GM19372 (cell line): ENCODE measurements at regions not wholly inside any gene's neighbourhood (a gene's known extent, or its start where the extent isn't known, plus 50 kb on each side); places are given as distances from the start of the nearest gene placed in this dataset.
"Not testable (repeated sequence)": the region's sequence is repeated elsewhere in the genome, so short reads cannot be mapped to it uniquely, and the experiment has no call there.

ENCODE experiments used
- ATAC-seq: cut with Tn5 transposase; IDR thresholded peaks from one replicate; pipeline ENCODE4 v1.9.1; 2021; ENCODE audit warnings: mild to moderate bottlenecking, low read depth, moderate library complexity; ENCODE audit not compliant: unreplicated experiment

DNA sequence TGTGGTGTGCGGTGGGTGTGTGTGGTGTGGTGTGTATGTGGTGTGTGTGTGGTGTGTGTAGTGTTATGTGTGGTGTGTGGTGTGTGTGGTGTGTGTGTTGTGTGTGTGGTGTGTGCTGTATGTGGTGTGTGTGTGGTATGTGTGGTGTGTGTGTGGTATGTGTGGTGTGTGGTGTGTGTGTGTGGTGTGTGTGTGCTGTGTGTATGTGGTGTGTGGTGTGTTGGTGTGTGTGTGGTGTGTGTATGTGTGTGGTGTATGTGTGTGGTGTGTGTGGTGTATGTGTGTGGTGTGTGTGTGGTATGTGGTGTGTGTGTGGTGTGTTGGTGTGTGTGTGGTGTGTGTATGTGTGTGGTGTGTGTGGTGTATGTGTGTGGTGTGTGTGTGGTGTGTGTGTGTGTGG is 144.3 kb downstream of the HSD17B3 start:
- ATAC-seq = no peak

DNA sequence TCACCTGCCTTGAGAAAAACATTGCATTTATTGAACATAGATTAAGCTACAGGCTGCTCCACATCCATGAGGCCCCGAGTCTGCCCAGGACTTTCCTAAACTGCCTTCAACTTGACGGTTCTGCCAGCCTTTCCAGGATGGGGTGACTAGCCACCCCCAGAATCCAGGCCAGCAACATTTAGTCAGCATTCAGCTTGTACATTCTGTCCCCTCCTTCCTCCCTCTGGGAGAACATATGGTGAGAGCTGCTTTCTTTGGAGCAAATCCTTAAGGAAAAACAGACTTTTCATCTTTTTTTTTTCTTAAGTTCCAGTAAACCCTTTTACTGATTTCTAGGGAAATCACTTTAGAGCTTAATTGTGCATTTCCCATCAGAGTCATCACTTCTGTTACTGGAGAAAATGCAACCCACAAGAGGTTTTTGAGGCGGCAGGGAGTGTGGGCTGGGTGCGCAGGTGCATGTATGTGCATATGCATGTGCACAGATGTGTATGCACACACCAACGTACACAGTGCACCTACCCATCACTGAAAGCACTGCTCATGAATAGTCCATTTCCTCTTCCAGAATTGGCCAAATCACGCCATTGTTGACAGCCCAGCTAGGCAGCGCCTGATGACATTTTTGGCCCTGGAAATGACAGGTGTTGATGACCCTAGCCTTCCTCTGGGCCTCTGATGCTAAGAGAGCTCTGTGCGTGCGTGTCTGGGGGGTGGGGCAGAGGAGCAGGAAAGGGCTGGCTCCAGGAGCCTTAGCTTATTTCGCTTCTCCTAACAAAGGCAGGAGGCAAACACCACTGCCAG is 145.6 kb downstream of the HSD17B3 start:
- ATAC-seq = no peak

DNA sequence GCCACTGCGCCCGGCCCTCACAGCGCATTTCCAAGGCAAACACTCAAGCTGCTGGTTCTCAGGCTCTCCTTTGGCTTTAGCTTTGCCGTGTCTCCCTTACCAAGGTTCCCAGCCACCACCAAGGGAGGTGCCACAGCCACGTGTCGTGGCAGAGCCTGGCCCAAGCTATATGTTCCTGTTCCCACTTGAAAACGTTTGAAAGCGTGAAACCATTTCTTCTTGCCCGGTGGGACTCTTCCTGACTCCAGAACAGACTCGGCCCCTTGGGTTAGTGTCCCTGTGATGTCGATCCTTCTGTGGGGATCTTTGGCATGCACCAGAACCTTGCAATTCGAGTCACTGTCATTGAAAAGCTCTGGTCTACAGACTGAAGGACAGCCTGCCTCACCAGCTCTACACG is 147.9 kb downstream of the HSD17B3 start:
- no peak for ATAC-seq

DNA sequence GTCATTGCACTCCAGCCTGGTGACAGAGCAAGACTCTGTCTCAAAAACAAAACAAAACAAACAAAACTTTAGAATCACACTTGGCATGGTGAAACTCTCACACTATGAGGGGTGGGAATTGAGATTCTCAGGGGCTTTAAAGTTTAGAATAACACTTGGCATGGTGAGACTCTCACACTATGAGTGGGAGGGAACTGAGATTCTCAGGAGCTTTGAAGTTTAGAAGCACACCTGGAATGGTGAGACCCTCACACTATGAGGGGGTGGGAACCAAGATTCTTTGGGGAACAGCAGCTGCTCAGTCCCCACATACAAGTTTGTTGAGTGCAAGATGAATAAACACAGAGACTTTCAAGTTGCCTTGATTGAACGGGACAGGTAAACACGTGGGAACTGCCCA is 149.4 kb downstream of the HSD17B3 start:
- no peak for ATAC-seq

DNA sequence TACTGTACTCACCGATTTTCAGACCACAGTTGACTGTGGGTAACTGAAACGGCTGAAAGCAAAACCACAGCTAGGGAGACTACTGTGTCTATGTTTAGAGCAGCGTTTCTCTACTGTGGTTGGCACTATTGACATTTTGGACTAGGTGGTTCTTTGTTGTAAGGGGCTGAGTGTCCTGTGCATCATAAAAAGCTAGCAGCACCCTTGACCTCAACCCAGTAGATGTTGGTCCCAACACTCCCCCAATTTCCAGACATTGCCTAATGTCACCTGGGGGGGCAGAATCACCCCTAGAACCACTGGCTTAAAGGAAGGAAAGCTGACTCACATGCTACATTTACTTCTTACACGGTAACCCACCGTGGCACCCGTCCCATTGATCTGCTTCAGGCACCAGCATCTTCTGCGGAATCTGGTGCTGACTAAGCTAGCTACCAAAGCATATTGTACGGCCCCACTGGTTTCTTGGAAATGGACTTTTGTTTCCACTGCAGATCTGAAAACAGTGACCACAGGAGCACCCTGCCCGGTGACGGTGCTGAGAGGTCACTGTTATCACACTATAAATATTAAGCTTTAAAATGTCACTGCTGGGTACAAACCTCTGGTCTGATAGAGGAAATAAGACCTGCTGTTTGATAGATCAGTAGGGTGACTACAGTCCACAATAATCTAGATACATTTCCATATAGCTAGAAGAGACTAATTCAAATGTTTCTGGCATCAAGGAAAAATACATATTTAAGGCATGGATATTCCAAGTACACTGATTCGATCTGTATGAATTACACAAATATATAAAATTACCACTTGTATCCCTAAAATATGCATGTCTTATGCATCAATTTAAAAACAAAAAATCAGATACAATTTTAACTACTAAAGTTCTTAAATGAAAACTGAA is 151.4 kb downstream of the HSD17B3 start:
- ATAC-seq = peak; percentile 83

DNA sequence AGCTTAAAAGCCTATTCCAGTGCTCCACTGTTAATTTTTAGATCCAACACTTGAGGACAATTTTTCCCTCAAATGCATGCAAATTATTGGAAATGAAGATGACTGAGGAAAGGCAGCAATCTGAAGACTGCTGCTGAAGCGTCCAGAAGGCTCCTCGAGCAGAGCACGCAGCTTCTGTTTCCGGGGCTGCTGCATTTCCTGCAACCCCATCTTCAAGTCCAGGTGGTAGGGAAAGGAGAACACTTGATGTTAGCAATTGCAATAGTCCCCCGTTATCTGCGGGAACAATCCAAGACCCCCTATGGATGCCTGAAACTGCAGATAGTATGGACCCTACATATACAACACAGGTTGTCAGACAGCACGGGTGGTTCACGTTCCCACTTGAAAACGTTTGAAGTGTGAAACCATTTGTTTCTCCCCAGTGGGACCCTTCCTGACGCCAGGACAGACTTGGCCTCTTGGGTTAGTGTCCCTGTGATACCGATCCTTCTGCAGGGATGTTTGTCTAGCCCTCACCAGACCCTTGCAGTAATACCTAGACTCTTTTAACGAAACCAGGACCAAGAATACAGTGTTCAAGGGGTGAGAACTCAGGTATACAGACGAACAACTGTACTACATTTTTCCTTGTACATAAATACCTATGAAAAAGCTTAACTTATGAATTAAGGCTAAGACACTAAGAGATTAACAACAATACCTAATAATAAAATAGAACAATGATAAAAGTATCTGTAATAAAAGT is 152.3 kb downstream of the HSD17B3 start:
- peak; percentile 39 for ATAC-seq

DNA sequence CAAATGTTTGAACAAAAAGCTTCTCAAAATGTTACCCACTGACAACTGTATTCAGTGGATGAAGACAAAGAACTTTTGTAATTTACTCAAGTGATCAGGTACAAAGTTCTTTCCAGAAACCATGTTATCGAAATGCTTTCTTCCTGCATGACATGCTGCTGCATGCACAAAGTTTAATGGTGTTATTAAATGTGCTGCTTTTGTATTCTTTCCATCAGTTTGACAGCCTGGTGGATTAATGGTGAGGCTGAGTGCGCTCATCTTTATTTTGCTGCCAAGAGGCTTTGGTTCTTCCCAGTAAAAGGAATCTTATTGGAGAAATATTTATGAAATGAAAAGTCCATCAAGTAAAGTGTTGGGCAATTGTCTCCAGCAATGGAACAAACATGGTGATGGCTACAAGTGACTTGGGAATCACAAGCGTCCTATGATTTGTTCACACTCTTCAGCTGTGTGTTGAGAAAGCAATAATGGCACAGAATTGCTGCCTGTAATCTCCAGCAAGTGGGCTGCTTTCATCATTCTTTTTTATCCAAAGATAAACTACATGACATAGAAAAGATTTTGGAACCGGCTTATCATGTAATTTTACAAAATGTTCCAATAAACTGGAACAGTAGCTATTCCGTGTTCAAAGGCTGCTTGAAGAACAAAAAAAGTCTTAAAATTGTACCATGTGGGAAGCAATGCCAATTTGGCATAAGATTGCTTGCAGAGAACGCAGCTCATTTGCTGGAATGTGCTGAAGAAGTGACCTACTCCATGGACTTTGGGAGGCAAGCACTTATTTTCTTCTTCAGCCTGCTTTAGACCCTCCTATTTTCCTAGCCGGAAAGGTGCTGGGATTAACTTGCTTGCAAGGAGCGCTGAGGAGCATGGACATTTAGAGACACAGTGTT is 153.1 kb downstream of the HSD17B3 start:
- ATAC-seq = no peak

DNA sequence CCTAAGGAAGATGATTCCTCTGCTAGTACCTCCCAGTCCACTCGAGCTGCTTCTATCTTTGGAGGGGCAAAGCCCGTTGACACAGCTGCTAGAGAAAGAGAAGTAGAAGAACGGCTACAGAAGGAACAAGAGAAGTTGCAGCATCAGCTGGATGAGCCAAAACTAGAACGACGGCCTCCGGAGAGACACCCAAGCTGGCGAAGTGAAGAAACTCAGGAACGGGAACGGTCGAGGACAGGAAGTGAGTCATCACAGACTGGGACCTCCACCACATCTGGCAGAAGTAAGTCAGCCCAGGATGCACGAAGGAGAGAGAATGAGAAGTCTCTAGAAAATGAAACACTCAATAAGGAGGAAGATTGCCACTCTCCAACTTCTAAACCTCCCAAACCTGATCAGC is 154.9 kb downstream of the HSD17B3 start:
- not testable (repeated sequence) for ATAC-seq

DNA sequence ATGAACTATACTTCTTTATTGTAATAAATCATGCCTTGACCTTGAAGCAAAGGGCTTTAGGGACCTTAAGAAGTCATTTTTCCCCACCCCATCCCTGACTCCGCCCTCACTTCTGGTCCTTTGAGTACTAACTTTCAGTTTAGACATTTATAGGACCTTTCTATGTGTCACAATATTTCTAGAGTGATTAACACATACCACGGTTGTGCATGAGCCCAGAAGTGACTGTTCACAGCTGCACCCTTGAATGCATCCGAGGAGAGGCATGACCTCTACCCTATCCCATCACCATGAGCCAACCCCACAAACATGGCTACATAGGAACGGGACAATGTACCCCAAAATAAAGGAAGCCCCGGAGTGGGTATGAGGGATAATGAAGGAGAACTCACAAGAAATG is 160.3 kb downstream of the HSD17B3 start:
- ATAC-seq = no peak

DNA sequence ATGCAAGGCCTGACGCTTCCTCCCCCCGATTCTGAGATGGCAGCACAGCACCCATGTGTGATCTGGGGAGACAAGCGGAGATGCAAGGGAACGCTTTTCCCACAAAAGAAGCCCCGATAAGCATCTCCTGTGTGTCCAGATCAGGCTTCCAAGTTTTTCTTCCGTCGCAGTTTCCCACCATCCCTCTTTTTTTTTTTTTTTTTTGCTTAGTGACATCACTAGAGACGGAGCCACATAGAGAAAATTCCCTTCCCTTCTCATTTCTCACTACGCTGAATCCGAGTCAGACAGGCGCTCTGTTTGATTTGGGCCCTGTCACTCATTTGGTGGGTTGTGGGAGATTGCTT is 160.9 kb downstream of the HSD17B3 start:
- no peak for ATAC-seq

DNA sequence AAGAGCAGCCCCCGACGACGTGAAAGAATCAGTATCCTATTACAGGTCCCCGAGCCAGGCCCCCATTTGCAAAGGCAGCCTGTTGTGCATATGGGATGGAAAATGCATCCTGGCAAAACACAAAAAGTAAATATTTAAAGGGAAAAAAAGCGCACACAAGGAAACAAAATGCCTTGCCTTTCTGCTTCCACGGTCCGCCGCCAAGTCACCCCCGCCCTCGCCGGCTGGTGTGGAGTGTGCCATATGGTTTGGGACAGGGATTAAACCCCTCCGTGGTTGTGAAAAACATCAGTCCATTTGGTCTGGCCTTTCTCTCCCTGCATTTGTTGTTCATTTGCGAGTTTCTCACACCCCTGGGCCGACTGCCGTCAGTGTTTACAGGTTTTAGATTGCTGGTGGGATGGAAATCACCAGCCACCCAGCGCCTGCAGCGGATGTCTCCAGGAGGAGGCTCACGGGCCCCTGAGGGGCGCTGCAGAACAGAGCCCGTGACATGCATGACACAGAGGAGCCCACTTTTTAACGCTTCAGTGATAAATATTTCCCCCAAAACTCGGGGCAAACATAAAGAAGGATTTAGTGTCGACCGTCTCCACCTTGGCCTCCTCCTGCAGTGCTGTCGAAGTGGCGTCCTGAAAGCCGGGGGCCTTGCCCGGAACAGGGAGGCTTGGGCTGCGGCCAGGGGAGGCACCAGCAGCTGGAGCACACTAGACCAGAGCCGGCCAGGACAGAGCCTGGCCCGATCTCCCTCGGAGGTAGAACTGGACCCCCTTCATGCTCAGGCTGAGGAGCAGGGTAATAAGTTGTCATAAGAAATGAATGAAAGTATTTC is 161.5 kb downstream of the HSD17B3 start:
- ATAC-seq = no peak

DNA sequence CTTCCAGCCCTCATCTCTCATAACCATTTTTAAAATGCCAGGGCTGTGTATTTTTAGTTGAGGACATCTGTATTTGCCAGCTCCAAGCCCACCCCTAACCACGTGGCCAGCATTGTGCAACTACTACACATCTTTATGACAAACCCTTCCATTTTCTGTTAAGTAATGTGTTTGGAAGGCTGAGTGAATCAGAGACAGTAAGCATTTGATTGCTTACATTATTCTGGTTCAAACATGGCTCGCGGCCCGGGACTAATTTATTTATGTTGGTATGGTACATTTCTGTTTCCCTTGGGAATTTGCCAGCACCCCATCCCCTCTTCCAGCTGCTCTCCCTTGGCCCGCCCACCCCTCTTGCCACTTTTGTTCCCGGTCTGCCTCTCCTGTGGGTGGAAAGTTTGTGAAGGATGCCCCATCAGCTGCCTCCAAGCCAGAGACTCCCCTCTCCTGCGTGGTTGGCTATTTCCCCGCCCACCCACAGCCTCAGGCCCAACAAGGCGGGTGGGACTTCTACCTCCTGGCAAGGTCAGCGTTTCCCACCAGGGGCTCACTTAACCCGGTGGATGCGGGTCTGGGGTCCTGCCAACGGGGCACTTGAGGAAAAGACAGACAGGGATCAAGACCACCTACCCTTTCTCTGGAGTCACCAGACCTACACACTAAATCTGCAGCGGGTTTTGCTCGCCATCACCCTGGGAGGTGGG is 162.2 kb downstream of the HSD17B3 start:
- ATAC-seq = no peak

DNA sequence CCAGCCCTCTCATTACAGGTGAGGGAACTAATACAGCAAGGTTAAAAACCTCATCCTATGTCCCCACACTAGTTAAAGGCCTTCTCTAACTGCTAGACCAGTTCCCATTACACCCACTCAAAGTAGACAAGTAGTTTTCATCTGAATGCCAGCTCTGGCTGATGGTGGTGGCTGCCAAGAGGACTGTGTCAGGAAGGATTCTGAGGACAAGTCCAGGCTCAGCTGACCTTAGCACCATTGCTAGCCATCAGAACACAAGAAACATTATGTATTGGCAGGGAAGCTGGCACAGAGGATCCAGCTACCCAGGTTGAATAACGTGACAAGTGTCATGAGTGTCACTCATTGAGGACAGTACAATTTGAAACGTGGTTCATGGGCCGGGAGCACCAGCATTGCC is 163.4 kb downstream of the HSD17B3 start:
- no peak for ATAC-seq

DNA sequence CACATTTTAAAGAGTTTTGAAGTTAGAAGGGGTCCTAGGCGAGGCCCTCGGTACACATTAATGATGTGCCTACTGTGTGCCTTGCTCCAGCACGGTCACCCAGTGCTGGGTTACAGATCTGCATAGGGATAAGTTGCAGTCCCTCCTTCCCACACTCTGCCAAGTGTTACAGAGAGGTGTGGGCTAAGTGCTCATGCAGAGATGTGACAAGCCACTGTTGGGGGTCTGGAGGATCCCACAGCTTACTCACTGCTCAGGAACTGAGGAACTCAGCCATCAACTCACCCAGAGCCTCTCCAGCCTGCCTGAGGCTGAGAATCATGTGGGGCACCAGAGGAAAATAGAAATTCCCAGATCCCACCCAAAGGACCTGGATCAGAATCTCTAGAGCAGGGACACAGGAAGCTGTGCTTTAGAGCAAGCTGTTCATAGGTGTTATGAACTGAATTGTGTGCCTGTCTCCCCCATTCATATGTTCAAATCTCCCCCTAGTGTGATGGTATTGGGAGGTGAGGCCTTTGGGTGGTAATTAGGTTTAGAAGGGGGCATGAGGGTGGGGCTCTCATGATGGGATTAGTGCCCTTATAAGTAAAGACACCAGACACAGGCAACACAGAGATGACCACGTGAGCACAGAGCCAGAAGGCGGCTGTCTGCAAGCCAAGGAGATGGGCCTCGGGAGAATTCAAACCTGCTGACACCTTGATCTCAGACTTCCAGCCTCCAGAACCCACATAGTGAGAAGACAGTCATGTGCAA is 164.1 kb downstream of the HSD17B3 start:
- ATAC-seq = peak; percentile 32

DNA sequence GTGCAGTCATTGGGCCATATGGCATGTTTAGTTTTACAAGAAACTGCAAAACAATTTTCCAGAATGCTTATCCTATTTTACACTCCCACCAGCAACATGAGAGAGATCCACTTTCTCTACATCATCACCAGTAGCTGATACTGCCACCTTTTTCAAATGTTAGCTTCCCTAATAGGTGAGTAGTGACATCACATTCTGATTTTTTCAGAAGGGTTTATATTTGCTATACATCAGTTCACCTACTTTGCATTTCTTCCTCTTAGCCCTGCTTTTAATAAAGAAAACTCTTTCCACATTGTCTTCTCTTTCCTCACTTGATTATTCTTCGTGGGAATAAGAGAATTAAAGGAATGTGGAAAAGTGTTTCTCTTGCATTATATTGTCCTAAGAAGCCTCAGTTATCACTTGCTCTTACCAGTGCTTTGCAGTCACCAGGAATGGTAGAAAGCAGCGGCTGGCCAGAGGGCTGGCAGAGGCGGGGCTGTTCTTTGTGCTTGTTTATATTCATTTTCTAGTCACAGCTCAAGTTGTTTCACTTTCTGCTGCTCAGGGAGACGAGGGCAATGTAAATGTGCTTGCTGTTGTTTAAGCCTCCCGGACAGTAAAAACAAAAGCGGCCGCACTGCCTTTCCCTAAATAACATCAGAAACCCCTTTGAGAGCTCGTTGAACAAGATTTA is 164.8 kb downstream of the HSD17B3 start:
- ATAC-seq = peak; percentile 87

DNA sequence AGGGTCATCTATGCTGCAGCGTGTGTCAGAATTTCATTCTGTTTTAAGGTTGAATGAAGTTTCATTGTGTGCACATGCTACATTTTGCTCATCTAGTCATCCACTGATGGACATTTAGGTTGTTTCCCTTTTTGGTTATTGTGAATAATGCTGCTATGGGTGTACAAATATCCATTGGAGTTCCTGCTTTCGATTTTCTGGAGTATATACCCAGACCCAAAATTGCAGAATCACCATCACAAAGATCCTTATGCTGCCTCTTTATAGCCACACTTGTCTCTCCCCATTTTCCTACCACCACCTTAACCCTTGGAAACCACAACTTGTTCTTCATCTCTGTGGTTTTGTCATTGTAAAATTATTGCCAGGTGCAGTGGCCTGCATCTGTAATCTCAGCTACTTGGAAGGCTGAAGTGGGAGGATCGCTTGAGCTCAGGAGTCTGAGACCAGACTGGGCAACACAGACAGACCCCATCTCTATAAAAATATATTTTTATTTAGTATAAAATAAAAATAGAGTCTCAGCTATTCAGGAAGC is 166.2 kb downstream of the HSD17B3 start:
- no peak for ATAC-seq
